ENCODE measurements at regions not wholly inside any gene's neighbourhood (a gene's known extent, or its start where the extent isn't known, plus 50 kb on each side); places are given as distances from the start of the nearest gene placed in this dataset.

GRCh38 chrX:82232679-82233078 is 1030.8 kb downstream of the SH3BGRL start:
- no peak for DNase-seq
- peaks cover 0 to 2% of the 10 kb centered on the region in 2 donors for H3K36me3 Mint-ChIP-seq
- intact Hi-C loops (cut with micrococcal nuclease): no loop called here
- ChIA-PET POLR2A (ENCODE audit: partially characterized antibody) (no interaction called here), CTCF (ENCODE audit: partially characterized antibody) (no interaction called here)
- Histone ChIP-seq H3K4me3 (ENCODE audit: low read length in 2 of 2) (no peak overlapping the region), H3K4me1 (ENCODE audit: insufficient read depth, low read length) (no peaks in the 10 kb centered on the region), H3K36me3 (ENCODE audit: insufficient read depth, low read length) (no peaks in the 10 kb centered on the region), H3K27ac (ENCODE audit: low read depth, low read length) (no peak overlapping the region), H3K27me3 (ENCODE audit: insufficient read depth, low read length) (no peaks in the 10 kb centered on the region), H3K9me3 (ENCODE audit: control insufficient read depth in 1 of 2, low read length in 2 of 2) (no peaks in the 10 kb centered on the region)
- no peak overlapping the region for H3K4me3 Mint-ChIP-seq
- H3K4me1 Mint-ChIP-seq: no peaks in the 10 kb centered on the region
- H3K9me3 Mint-ChIP-seq: peaks cover 0 to 30% (median 22%) of the 10 kb centered on the region in 8 donors
- no peaks in the 10 kb centered on the region for H3K27me3 Mint-ChIP-seq
- H3K27ac Mint-ChIP-seq: no peak overlapping the region

GRCh38 chrX:82237328-82237727 is 1035.4 kb downstream of the SH3BGRL start:
- H3K27me3 ChIP-seq (ENCODE audit: insufficient read depth, low read length): no peaks in the 10 kb centered on the region
- H3K9me3 ChIP-seq (ENCODE audit: control insufficient read depth in 1 of 2, low read length in 2 of 2): no peaks in the 10 kb centered on the region
- H3K4me1 ChIP-seq (ENCODE audit: insufficient read depth, low read length): no peaks in the 10 kb centered on the region
- intact Hi-C loops (cut with micrococcal nuclease): no loop called here
- Mint-ChIP-seq H3K9me3 (peaks cover 0 to 51% (median 30%) of the 10 kb centered on the region in 8 donors), H3K36me3 (peaks cover 0 to 2% of the 10 kb centered on the region in 2 donors), H3K27me3 (no peaks in the 10 kb centered on the region), H3K27ac (peak overlapping the region in 1 of 7 donors; percentile 22), H3K4me1 (no peaks in the 10 kb centered on the region), H3K4me3 (no peak overlapping the region)
- H3K36me3 ChIP-seq (ENCODE audit: insufficient read depth, low read length): no peaks in the 10 kb centered on the region
- ChIA-PET CTCF (ENCODE audit: partially characterized antibody) (no interaction called here), POLR2A (ENCODE audit: partially characterized antibody) (no interaction called here)
- no peak overlapping the region for H3K4me3 ChIP-seq (ENCODE audit: low read length in 2 of 2)
- H3K27ac ChIP-seq (ENCODE audit: low read depth, low read length): no peak overlapping the region
- DNase-seq: peak in 1 of 5 donors; percentile 13
